Mesenchymal stem cell (in vitro differentiated cells and primary cell): ENCODE measurements at regions not wholly inside any gene's neighbourhood (a gene's known extent, or its start where the extent isn't known, plus 50 kb on each side); places are given as distances from the start of the nearest gene placed in this dataset.

ENCODE experiments used
- DNase-seq: peaks from one replicate; pipeline ENCODE4 v3.0.0-alpha.2; 2013
- H2AFZ ChIP-seq: one replicate; pipeline ENCODE4 v1.6.1; 2013; ENCODE audit warnings: low read depth, mild to moderate bottlenecking, control low read depth, inconsistent platforms, low read length, moderate library complexity
- H2AK5ac ChIP-seq: 2 replicates; pipeline ENCODE4 v1.6.1; 2013; ENCODE audit warnings: low read length, moderate library complexity, mild to moderate bottlenecking, inconsistent platforms; ENCODE audit not compliant: severe bottlenecking
- H2BK120ac ChIP-seq: one replicate; pipeline ENCODE4 v1.6.1; 2013; ENCODE audit warnings: low read depth, mild to moderate bottlenecking, inconsistent platforms, low read length, moderate library complexity
- H2BK12ac ChIP-seq, 2 experiments: one replicate each; pipeline ENCODE4 v1.6.1; 2013; ENCODE audit warnings: inconsistent platforms in 2 of 2, low read length in 2 of 2, mild to moderate bottlenecking in 2 of 2, moderate library complexity in 2 of 2, control low read depth in 1 of 2
- H2BK15ac ChIP-seq: one replicate; pipeline ENCODE4 v1.6.1; 2013; ENCODE audit warnings: mild to moderate bottlenecking, low read depth, inconsistent platforms; ENCODE audit not compliant: poor library complexity, severe bottlenecking
- H2BK5ac ChIP-seq: 2 replicates; pipeline ENCODE4 v1.6.1; 2013; ENCODE audit warnings: low read depth, mild to moderate bottlenecking, low read length, control low read depth, inconsistent platforms; ENCODE audit not compliant: poor library complexity, severe bottlenecking
- H3K14ac ChIP-seq, 2 experiments: one replicate each; pipeline ENCODE4 v1.6.1; 2013; ENCODE audit warnings: inconsistent platforms in 2 of 2, low read length in 2 of 2, control low read depth in 1 of 2, mild to moderate bottlenecking in 1 of 2, moderate library complexity in 1 of 2
- H3K18ac ChIP-seq, 2 experiments: one replicate each; pipeline ENCODE4 v1.6.1; 2013; ENCODE audit warnings: inconsistent platforms in 2 of 2, low read length in 2 of 2, control low read depth in 1 of 2, low read depth in 1 of 2, mild to moderate bottlenecking in 1 of 2
- H3K23ac ChIP-seq, 2 experiments: one replicate each; pipeline ENCODE4 v1.6.1; 2013; ENCODE audit warnings: inconsistent platforms in 2 of 2, low read length in 2 of 2, mild to moderate bottlenecking in 2 of 2, moderate library complexity in 2 of 2, control low read depth in 1 of 2
- H3K27ac ChIP-seq: 2 replicates; pipeline ENCODE4 v1.5.1; 2013; ENCODE audit warnings: mild to moderate bottlenecking, moderate library complexity, low read length, control low read depth, inconsistent platforms; ENCODE audit not compliant: poor library complexity, severe bottlenecking
- H3K27me3 ChIP-seq, 2 experiments: 2 replicates each; pipeline versions ENCODE4 v1.6.1 to v1.7.0; 2013; ENCODE audit warnings: low read length in 2 of 2, mild to moderate bottlenecking in 2 of 2, moderate library complexity in 2 of 2, control low read depth in 1 of 2, inconsistent platforms in 1 of 2; ENCODE audit not compliant: control insufficient read depth in 1 of 2, insufficient read depth in 1 of 2
- H3K36me3 ChIP-seq, 2 experiments: 2 replicates each; pipeline versions ENCODE4 v1.6.1 to v1.7.0; 2013; ENCODE audit warnings: low read length in 2 of 2, control low read depth in 1 of 2, inconsistent platforms in 1 of 2, low read depth in 1 of 2, mild to moderate bottlenecking in 1 of 2; ENCODE audit not compliant: insufficient read depth in 2 of 2, control insufficient read depth in 1 of 2
- H3K4ac ChIP-seq, 2 experiments: one replicate each; pipeline ENCODE4 v1.6.1; 2013; ENCODE audit warnings: inconsistent platforms in 2 of 2, low read length in 2 of 2, mild to moderate bottlenecking in 2 of 2, moderate library complexity in 2 of 2, control low read depth in 1 of 2, low read depth in 1 of 2
- H3K4me1 ChIP-seq: 2 replicates; pipeline ENCODE4 v1.6.1; 2013; ENCODE audit warnings: low read depth, low read length, control low read depth; ENCODE audit not compliant: control insufficient read depth, insufficient read depth
- H3K4me2 ChIP-seq: 2 replicates; pipeline ENCODE4 v1.6.1; 2013; ENCODE audit warnings: low read length, mild to moderate bottlenecking, inconsistent platforms; ENCODE audit not compliant: poor library complexity, severe bottlenecking
- H3K4me3 ChIP-seq, 2 experiments: 2 replicates each; pipeline versions ENCODE4 v1.5.1 to v1.7.0; 2013; ENCODE audit warnings: low read length in 2 of 2, mild to moderate bottlenecking in 2 of 2, control low read depth in 1 of 2, low read depth in 1 of 2; ENCODE audit not compliant: insufficient read depth in 1 of 2
- H3K79me1 ChIP-seq: replicated peaks from 2 replicates; pipeline ENCODE4 v1.6.1; 2013; ENCODE audit warnings: mild to moderate bottlenecking, control low read depth, low read length, inconsistent platforms; ENCODE audit not compliant: poor library complexity, severe bottlenecking
- H3K9ac ChIP-seq: 2 replicates; pipeline ENCODE4 v1.7.0; 2013; ENCODE audit warnings: mild to moderate bottlenecking, low read length, moderate library complexity
- H3K9me3 ChIP-seq: 2 replicates; pipeline ENCODE4 v1.7.0; 2013; ENCODE audit warnings: mild to moderate bottlenecking, low read length; ENCODE audit not compliant: control insufficient read depth
- H4K8ac ChIP-seq: one replicate; pipeline ENCODE4 v1.6.1; 2013; ENCODE audit warnings: inconsistent platforms, mild to moderate bottlenecking, low read length, moderate library complexity
- H4K91ac ChIP-seq: one replicate; pipeline ENCODE4 v1.6.1; 2013; ENCODE audit warnings: mild to moderate bottlenecking, low read length, inconsistent platforms
- WGBS: methylation state at CpG from one replicate; pipeline ENCODE4 v1.1.7; 2013; ENCODE audit warnings: mixed read lengths; 5-methylcytosine and 5-hydroxymethylcytosine counted together

- no peak overlapping the region for H2BK120ac ChIP-seq
- no peak overlapping the region for H2AK5ac ChIP-seq
- no peak overlapping the region for H4K91ac ChIP-seq
- H2BK15ac ChIP-seq, result no peak overlapping the region
- no peaks in the 10 kb centered on the region for H3K79me1 ChIP-seq
- DNase-seq, result no peak
- H2BK12ac ChIP-seq, result no peak overlapping the region
- no peaks in the 10 kb centered on the region for H3K36me3 ChIP-seq
- H3K4me1 ChIP-seq, result no peaks in the 10 kb centered on the region
- H3K9ac ChIP-seq, result no peak overlapping the region
- WGBS, result 85% methylated on average over 4 of the region's 4 CpGs
- no peak overlapping the region for H4K8ac ChIP-seq
- no peak overlapping the region for H3K14ac ChIP-seq
- no peak overlapping the region for H3K4me2 ChIP-seq
- H3K27ac ChIP-seq, result no peak overlapping the region
- H2AFZ ChIP-seq, result no peak overlapping the region
- H2BK5ac ChIP-seq, result no peak overlapping the region
- no peak overlapping the region for H3K18ac ChIP-seq
- no peak overlapping the region for H3K23ac ChIP-seq
- H3K27me3 ChIP-seq, result no peaks in the 10 kb centered on the region
- H3K4me3 ChIP-seq, result no peak overlapping the region
- no peak overlapping the region for H3K4ac ChIP-seq
- no peaks in the 10 kb centered on the region for H3K9me3 ChIP-seq
Measured at GRCh38 chr4:100952590-100952989, 394.7 kb downstream of the PPP3CA start.

- H3K18ac ChIP-seq, result no peak overlapping the region
- no peak overlapping the region for H3K14ac ChIP-seq
- no peak overlapping the region for H2BK120ac ChIP-seq
- H3K36me3 ChIP-seq, result no peaks in the 10 kb centered on the region
- no peak overlapping the region for H3K4ac ChIP-seq
- H3K4me2 ChIP-seq, result no peak overlapping the region
- no peaks in the 10 kb centered on the region for H3K27me3 ChIP-seq
- no peak overlapping the region for H3K27ac ChIP-seq
- no peaks in the 10 kb centered on the region for H3K4me1 ChIP-seq
- H2BK12ac ChIP-seq, result no peak overlapping the region
- no peaks in the 10 kb centered on the region for H3K9me3 ChIP-seq
- H3K79me1 ChIP-seq, result no peaks in the 10 kb centered on the region
- no peak overlapping the region for H4K8ac ChIP-seq
- no peak overlapping the region for H2BK5ac ChIP-seq
- H2BK15ac ChIP-seq, result no peak overlapping the region
- 82% methylated on average over 1 of the region's 3 CpGs for WGBS
- H3K4me3 ChIP-seq, result no peak overlapping the region
- no peak overlapping the region for H2AK5ac ChIP-seq
- DNase-seq, result peak; percentile 60
- H3K23ac ChIP-seq, result no peak overlapping the region
- no peak overlapping the region for H3K9ac ChIP-seq
- no peak overlapping the region for H2AFZ ChIP-seq
- H4K91ac ChIP-seq, result no peak overlapping the region
Measured at GRCh38 chr4:100949350-100949935, 397.9 kb downstream of the PPP3CA start.

- Histone ChIP-seq H3K36me3 (no peaks in the 10 kb centered on the region), H2BK120ac (no peak overlapping the region), H4K8ac (no peak overlapping the region), H3K79me1 (no peaks in the 10 kb centered on the region), H4K91ac (no peak overlapping the region), H2BK12ac (no peak overlapping the region), H2AK5ac (no peak overlapping the region), H2BK15ac (no peak overlapping the region), H3K23ac (no peak overlapping the region), H3K27me3 (no peaks in the 10 kb centered on the region), H3K4me3 (no peak overlapping the region), H3K4me1 (no peaks in the 10 kb centered on the region), H3K9me3 (no peaks in the 10 kb centered on the region), H3K27ac (no peak overlapping the region), H3K18ac (no peak overlapping the region), H3K4me2 (no peak overlapping the region), H3K4ac (no peak overlapping the region), H2BK5ac (no peak overlapping the region), H3K9ac (no peak overlapping the region), H3K14ac (no peak overlapping the region), H2AFZ (no peak overlapping the region)
- DNase-seq, result peak; percentile 4
- WGBS, result 100% methylated on average over 1 of the region's 4 CpGs
Measured at GRCh38 chr4:100948911-100949310, 398.4 kb downstream of the PPP3CA start.

- no peak for DNase-seq
- no peaks in the 10 kb centered on the region for H3K36me3 ChIP-seq
- H3K27me3 ChIP-seq, result no peaks in the 10 kb centered on the region
- H4K91ac ChIP-seq, result no peak overlapping the region
- no peak overlapping the region for H2AFZ ChIP-seq
- H3K79me1 ChIP-seq, result no peaks in the 10 kb centered on the region
- no peak overlapping the region for H3K4me3 ChIP-seq
- H2BK15ac ChIP-seq, result no peak overlapping the region
- H3K9ac ChIP-seq, result no peak overlapping the region
- H3K23ac ChIP-seq, result no peak overlapping the region
- no peak overlapping the region for H3K4ac ChIP-seq
- no peak overlapping the region for H2BK5ac ChIP-seq
- no peak overlapping the region for H2BK120ac ChIP-seq
- H4K8ac ChIP-seq, result no peak overlapping the region
- H3K18ac ChIP-seq, result no peak overlapping the region
- H3K14ac ChIP-seq, result no peak overlapping the region
- H3K27ac ChIP-seq, result no peak overlapping the region
- H3K4me2 ChIP-seq, result no peak overlapping the region
- no peak overlapping the region for H2BK12ac ChIP-seq
- peaks cover 11% of the 10 kb centered on the region for H3K9me3 ChIP-seq
- no peaks in the 10 kb centered on the region for H3K4me1 ChIP-seq
- no peak overlapping the region for H2AK5ac ChIP-seq
Measured at GRCh38 chr4:100945789-100946188, 401.5 kb downstream of the PPP3CA start.
